ENCODE measurements at regions not wholly inside any gene's neighbourhood (a gene's known extent, or its start where the extent isn't known, plus 50 kb on each side); places are given as distances from the start of the nearest gene placed in this dataset.

DNA sequence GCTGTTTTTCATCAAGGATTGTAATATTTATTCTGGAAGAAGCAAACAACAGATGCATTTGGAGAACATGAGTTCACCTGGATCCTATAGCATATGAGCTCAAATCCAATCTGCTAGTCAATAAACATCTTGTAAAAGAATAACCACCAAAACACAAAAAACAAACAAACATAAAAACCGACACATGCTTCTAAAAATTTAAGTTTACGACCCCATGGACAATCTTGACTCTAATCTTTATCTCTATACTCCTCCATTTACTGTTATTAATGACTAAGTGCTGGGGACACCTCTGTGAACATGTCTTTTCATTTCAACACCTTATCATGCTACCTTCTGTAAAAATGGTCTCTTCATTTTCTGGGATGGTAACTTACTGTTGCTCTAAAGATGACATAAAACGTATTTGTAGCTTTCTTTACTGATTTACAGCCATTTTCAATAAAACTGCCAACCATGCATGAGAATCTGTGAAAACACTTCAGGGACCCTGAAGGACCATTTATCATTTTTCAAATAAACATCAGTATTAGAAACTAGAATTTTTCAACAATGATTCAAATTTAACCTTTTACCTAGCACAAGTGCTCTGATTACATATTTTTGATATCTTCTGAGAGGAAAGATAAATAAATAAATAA is 123.8 kb upstream of the SOX5 start:
- H4K91ac ChIP-seq (ENCODE audit: insufficient read depth, low read depth, low read length) = no peak overlapping the region
- DNase-seq (no peak), ATAC-seq (ENCODE audit: low read depth) (no peak)
- intact Hi-C loops (cut with micrococcal nuclease) = no loop called here
- no peak overlapping the region for H3K9ac ChIP-seq (ENCODE audit: low read depth, low read length)
- no peak overlapping the region for H4K8ac ChIP-seq (ENCODE audit: low read depth in 2 of 2, low read length in 2 of 2)
- TF ChIP-seq FOS (IDR thresholded peaks at IDR 0.05; ENCODE audit: low read depth, low read length) (no peak), MAZ (IDR thresholded peaks at IDR 0.05; ENCODE audit: borderline replicate concordance, low read depth, low read length) (no peak)
- no CpG with 5 or more reads among the region's 3 CpGs for WGBS, 2 experiments (ENCODE audit: extremely low coverage in 2 of 2, insufficient read length in 1 of 2)
- no peaks in the 10 kb centered on the region for H3K9me3 ChIP-seq (ENCODE audit: control insufficient read depth, insufficient read depth, low read length)
- H2AFZ ChIP-seq (replicated peaks; ENCODE audit: low read length, poor library complexity) = no peak overlapping the region
- no TSS peak for BruUV-seq (replicated peaks)
- no peak overlapping the region for H2BK15ac ChIP-seq (ENCODE audit: low read depth, low read length)
- H3K56ac ChIP-seq (ENCODE audit: extremely low read depth, insufficient read depth, low read length) = no peak overlapping the region
- ChIA-PET CTCF (no interaction called here), POLR2A (ENCODE audit: unreplicated experiment) (no interaction called here)
- H2AK9ac ChIP-seq (replicated peaks; ENCODE audit: low read depth, low read length, poor library complexity) = no peak overlapping the region
- H3K23ac ChIP-seq (ENCODE audit: low read depth, low read length) = no peak overlapping the region
- no peaks in the 10 kb centered on the region for H4K20me1 ChIP-seq (ENCODE audit: insufficient read depth, low read length)
- no peak overlapping the region for H3K18ac ChIP-seq (ENCODE audit: low read depth, low read length)
- no peaks in the 10 kb centered on the region for H3K27me3 ChIP-seq (ENCODE audit: control insufficient read depth, insufficient read depth, low read length)
- no peak overlapping the region for H2BK120ac ChIP-seq (ENCODE audit: low read depth, low read length)
- no peak overlapping the region for H2BK5ac ChIP-seq (ENCODE audit: low read depth, low read length, poor library complexity, severe bottlenecking)
- H3K4me3 ChIP-seq (ENCODE audit: insufficient read depth, low read depth, low read length) = no peak overlapping the region
- dilution Hi-C loops (cut with HindIII; ENCODE audit: low sequenced_read_pairs, unreplicated experiment) = no loop called here
- no peaks in the 10 kb centered on the region for H3K9me1 ChIP-seq (ENCODE audit: insufficient read depth, low read length)
- no peaks in the 10 kb centered on the region; the same call in 1 of the 2 replicates for H3K4me1 ChIP-seq (ENCODE audit: control insufficient read depth, insufficient read depth, low read length)
- no peak overlapping the region for H4K5ac ChIP-seq (ENCODE audit: low read depth, low read length)
- in situ Hi-C loops (cut with MboI; ENCODE audit: low sequenced_read_pairs) = no loop called here
- no peak overlapping the region for H3K14ac ChIP-seq (replicated peaks; ENCODE audit: low read depth, low read length)
- no peak overlapping the region for H2BK20ac ChIP-seq (ENCODE audit: low read depth, low read length)
- H3K27ac ChIP-seq (ENCODE audit: insufficient read depth, low read length) = no peak overlapping the region
- H3K79me1 ChIP-seq (ENCODE audit: low read depth in 1 of 2, low read length in 2 of 2) = no peaks in the 10 kb centered on the region
- no peak overlapping the region for H3K4ac ChIP-seq (ENCODE audit: low read depth, low read length)
- no peak overlapping the region for H3K4me2 ChIP-seq (ENCODE audit: low read depth, low read length)
- H3K36me3 ChIP-seq (ENCODE audit: control insufficient read depth, insufficient read depth, low read length) = no peaks in the 10 kb centered on the region
- no peak overlapping the region for H2AK5ac ChIP-seq (ENCODE audit: low read depth, low read length)

Measured in IMR-90 (cell line).